C4-2B (cell line): ENCODE measurements at regions not wholly inside any gene's neighbourhood (a gene's known extent, or its start where the extent isn't known, plus 50 kb on each side); places are given as distances from the start of the nearest gene placed in this dataset.

Experiments used
- CTCF ChIP-seq: fragments of 450-650 bp; conservative IDR thresholded peaks from 2 replicates; pipeline ENCODE4 v1.5.1; 2017; ENCODE audit warnings: mild to moderate bottlenecking
- ZFX ChIP-seq: fragments of 450-650 bp; IDR thresholded peaks from 2 replicates; pipeline ENCODE4 v1.6.1; 2017

GRCh38 chr2:133748007-133748700, 179.9 kb upstream of the NCKAP5 start:
- TF ChIP-seq CTCF (no peak), ZFX (no peak)
